NCI-H1417 treated with DMSO at 0.1 percent for 48 hours (cell line): ENCODE measurements at regions not wholly inside any gene's neighbourhood (a gene's known extent, or its start where the extent isn't known, plus 50 kb on each side); places are given as distances from the start of the nearest gene placed in this dataset.
A peak's percentile ranks its signal among the peaks of the same experiment; 100 is the strongest.

ENCODE experiments used
- DNase-seq: peaks from one replicate; lab custom pipeline; 2025; lab: John Stamatoyannopoulos, UW

DNA sequence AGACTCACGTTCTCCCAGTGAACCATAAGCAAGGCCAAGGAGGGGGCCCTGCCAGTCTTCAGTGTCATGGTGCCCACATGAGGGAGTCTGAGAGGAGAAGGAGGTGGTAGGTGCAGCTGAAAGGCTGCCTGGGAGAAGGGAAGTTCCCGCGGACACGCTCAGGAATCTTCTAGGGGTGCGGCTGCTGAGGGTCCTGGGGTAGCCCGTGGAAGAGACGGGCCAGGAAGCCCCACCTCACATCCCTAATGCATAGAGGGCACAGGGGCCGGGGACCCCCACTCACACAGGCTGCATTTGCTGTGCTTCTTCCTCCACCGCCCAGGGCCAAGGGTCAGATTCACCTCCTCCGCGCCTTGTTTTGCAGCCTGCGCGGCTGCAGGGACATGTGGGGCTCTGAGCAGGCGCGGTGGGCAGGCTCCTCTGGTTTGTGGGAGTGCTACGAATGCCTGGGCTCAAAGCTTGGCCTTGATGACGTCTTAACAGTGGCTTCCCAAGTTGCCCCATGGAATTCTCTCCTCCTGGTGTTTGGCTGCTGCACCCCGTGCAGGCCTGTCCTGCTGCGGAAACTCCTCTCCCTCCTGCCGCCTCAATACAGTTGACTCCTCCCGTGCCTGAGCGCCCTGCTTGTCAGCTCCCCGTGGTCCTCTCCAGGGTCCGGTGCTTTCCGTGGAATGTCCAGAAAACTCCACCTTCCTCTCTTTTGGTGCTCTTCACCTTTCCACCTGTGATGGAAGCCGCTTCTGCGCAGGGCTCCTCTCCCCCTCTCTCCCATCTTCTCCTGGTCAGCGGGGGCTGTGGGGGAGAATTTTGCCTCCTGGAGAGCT is 95.7 kb downstream of the VAPA start:
- DNase-seq: no peak

GRCh38 chr18:10010611-10011015 is 96.8 kb downstream of the VAPA start:
- no peak for DNase-seq

DNA sequence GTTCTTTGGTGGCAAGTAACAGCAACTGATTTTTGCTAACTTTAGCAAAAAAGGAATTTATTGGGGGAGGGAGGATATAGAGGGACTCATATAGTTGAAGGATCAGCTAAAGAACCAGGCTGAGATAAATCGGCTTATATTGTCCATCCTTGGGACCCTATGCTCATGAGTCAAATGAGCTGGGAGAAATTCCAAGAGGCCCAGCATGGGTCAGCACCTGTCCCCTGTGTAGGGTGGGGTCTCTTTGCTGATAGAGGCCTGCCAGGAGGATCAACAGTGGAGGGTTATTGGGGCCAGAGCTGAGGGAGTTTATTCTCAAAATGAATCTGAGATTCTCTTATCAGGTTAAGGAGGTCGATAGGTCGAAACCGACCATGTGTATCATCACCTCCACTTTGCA is 97.2 kb downstream of the VAPA start:
- no peak for DNase-seq

DNA sequence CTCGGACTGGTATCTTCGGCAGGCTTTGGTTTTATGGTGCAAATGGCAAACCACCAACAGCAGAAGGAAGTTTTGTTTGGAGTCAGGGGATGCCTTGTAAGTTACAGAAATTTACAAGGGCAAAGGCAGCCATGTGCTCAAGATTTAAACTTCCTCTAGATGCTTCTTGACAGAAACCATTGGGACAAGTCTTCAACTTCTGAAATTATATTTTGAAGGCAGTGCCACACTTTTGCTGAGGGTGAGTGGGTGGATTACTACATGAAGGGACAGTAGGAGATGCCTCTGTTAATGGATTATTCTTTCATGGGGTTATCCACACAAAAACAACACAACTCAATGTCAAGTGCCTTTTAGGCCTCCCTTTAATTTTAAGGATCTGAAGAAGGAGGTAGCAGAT is 97.9 kb downstream of the VAPA start:
- no peak for DNase-seq

GRCh38 chr18:10012526-10012925 is 98.7 kb downstream of the VAPA start:
- no peak for DNase-seq

DNA sequence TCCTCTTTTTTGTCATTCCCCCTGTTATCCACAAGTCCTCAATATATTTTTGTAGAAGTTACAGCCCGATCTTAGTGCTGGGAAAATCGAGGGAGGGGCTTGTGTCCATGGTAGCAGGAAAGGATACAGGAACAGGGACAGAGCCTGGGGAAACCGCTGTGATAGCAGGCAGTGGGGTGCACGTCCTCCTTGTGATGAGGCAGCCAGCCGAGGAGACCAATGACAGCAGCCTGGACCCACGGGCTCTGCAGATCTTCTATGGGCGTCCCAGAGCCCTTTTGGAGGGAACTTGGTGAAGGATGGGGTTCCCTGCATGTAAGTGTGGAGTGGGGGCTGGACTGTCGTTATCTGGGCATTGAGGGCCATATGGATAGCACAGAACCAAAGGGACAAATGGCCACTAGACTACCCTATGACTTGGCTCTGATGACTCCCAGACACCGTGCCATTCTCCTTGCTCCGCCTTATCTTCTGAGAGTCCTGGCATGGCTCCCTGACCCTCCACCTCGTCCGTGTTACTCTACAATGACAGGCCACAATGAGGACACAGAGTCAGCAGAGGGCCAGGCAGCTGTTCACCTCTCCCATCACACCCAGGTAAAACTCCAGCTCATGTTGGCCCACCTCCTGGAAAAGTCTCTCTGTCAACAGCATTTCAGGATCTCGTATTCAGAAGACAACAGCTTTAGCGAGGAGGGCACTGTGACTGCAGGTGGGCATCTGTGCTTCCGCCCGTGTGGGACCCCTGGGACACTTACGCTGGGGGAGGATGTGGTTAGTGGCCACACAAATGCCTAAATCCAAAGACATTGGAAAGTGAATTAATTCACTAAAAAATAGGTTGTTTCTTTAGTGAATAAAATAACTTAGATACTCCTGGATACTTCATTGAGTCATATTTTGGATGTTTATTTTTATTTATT is 100.1 kb downstream of the VAPA start:
- no peak for DNase-seq

GRCh38 chr18:10015288-10015701 is 101.5 kb downstream of the VAPA start:
- DNase-seq: no peak

DNA sequence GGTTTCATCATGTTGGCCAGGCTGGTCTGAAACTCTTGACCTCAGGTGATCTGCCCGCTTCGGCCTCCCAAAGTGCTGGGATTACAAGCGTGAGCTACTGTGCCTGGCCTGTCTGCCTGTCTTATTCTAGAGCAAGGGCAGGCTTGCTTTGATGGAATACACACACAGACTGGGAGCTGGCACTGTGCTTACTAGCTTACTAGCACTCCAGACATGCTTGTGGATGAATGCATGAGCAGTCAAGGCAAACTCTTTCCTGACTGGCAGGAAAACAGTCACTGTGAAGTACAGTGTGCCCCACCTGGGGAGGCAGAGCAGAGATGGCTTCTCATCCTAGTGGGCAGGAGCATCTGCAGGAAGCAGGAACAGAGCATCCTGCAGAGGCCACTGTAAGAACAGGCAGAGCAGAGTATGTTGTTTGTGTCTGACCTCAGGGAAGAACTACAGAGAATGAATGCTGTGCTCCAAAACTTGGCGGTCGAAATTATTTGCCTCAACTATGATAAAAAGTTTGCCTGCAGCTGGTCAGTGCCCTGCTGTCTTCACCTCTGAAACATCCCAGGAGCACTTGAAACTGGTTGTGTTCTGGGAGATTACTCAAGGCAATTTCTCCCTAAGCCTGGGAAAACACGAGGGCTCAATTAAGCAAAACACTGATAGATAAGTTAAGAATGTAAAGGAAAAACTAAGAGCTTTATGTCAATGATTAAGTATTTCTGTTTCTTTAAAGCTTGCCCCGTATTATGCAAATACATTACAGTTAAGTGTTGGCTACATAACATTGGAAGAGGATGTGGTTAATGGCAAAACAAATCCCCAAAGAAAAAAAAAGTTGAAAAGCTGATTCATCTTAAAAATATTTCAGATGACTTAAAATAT is 102.4 kb downstream of the VAPA start:
- DNase-seq: no peak

DNA sequence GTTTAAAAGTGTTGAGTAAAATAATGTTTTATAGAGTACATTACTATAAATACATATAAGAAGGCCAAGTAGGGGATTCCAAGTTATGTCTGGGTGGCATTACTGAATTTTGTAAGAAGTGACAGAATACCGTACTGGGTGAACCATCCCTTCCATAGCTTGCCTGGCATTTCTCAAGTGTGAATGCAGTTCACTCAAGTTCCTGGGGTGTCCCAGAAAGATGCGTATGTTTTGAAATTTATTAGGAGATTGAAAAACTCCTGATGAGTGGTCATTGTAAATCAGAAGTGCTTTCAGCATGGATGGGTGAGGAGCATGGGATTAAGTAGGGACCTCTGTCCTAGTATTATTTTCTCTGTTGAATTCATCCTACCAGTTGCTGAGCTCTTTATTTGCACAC is 103.2 kb downstream of the VAPA start:
- DNase-seq: no peak

DNA sequence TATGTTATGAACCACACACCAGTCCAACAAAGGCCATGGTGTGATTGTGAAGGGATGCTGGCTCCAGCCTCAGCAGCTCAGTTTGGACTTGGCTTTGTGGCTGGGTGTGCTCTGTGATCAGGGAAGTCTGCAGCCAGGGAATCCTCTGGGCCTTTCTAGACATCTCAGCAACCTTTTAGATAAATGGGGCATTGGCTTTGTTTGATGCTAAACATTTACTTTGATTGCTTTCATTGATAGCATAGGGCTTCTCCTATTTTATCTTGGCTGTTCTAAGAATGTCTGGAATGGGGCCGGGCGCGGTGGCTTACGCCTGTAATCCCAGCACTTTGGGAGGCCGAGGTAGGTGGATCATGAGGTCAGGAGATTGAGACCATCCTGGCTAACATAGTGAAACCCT is 104.5 kb downstream of the VAPA start:
- no peak for DNase-seq

DNA sequence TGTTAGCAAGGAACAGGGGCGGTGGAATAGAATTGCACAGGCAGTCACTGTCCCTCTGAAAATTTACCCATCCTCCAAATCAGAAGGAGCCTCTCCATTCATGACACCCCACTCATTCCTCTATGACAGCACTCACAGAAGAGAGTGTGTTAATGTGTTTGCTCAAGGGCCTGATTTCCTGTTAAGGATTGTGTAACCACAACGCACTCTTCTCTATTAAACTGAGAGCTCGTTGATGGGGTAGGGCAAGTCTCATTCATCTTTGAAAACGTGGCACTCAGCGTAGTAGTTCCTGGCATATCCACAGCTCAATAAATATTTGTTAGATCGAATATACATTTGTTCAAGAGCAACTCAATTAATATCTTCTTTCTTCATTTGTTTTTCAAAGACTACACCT is 106.4 kb downstream of the VAPA start:
- peak; percentile 81 for DNase-seq

- DNase-seq: no peak
Measured at GRCh38 chr18:10022365-10022764, 108.5 kb downstream of the VAPA start.

DNA sequence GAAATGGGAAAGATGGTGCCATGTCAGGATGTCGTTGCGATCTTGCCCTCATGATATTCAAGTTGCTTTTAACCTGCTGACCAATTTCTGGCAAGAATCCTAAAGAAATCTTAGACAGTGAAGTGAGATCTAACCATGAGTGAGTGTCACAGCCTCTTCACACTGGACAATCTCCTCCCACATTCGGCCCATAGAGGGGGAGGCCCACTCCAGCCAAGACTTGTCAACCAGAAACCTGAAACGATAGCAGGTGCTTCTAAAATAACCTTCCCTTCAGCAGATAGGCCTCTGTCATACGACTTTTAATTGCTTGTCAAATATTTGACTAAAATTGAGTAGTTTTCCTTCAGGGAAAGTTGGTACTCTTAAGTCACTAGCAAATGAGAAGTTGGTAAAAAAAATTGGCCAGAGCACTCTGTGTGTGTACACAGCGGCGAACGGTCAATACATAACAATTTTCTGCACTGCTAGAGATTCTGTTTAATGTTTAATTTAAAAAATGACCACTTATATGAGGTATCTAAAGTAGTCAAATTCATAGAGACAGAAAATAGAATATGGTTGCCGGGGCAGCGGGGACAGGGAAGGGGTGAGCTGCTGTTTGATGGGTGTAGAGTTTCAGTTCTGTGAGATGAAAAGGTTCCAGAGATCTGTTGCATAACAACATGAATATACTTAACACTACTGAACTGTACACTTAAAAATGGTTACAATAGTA is 110.2 kb downstream of the VAPA start:
- DNase-seq: peak; percentile 95

DNA sequence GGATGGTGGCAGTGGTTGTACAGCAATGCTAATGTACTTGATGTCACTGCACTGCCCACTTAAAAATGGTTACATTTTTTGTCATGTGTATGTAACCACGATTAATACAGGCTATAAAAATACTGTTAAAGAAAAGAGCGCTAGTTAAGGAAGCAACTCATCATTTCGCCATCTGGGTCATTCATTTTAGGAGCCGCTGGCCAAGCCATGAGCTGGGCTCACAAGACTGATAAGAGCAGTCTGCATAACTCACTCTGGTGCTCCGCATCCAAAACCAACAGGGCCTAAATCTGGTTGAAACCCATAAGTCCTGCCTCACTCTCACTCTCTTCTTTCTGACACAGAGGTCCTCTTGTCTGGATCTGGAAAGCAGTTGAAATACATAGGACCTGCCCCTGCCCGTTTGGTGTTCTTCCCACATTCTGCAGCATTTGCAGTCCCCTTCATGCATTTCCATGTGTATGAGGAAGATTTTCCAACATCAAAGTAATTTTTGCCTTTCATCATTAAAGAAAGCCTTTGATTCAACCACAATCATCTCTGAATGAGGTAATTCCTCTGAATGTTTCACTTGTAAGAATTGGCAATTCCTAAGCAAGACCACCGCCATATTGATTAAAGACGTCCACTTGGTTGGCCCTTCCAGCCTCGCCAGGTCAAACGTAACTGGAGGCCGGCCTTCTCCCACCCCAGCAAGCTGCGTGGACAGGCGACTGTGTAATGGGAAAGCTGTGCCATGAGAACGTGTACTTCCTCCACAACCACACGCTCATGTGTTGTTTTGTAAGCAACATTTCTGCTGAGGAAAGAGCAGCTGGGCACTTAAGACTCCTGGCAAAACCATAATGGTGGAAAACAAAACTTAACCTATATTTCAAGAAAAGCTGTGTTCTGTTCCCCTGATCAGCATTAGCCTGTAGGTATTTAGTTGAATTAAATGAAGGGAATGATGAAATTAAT is 112.2 kb downstream of the VAPA start:
- no peak for DNase-seq

DNA sequence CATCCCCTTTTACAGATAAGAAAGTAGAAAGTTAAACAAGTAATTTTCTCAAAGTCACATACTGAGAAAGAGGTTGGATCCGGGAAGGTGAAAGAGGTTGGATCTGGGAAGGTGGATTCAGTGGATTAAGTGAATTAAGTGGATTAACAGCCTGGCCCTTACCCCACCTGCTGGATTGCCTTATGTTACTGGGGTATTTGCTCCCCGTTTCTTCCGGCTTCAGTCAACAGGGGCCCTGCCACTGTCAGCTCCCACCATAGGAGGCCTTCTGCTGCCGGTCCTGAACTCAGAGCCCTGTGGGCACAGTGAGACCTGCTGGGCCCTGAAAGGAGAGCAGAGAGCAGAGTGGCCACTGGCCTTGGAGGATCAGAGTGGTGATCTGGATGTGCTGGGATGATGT is 113.2 kb downstream of the VAPA start:
- DNase-seq: no peak

GRCh38 chr18:10027461-10027860 is 113.6 kb downstream of the VAPA start:
- no peak for DNase-seq

DNA sequence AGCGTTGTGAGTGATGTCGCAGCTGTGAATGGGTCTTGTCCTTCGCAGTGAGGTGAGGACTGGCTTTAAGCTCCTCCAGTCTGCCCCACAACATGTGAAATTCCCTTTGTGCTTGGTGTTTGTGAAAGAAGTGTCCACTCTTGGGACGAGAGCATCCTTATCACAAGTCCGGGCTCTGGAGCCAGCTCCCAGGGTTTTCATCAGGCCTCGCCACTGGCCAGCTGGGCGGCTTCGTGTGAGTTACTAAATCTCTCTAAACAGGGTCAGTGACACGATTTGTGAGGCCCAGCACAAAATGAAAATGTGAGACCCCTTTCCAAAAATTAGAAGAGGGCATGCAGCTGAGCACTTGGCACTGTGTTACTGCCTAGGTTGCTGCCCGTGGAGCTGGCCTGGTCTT is 115.9 kb downstream of the VAPA start:
- no peak for DNase-seq

GRCh38 chr18:10030816-10031541 is 117.2 kb downstream of the VAPA start:
- no peak for DNase-seq

DNA sequence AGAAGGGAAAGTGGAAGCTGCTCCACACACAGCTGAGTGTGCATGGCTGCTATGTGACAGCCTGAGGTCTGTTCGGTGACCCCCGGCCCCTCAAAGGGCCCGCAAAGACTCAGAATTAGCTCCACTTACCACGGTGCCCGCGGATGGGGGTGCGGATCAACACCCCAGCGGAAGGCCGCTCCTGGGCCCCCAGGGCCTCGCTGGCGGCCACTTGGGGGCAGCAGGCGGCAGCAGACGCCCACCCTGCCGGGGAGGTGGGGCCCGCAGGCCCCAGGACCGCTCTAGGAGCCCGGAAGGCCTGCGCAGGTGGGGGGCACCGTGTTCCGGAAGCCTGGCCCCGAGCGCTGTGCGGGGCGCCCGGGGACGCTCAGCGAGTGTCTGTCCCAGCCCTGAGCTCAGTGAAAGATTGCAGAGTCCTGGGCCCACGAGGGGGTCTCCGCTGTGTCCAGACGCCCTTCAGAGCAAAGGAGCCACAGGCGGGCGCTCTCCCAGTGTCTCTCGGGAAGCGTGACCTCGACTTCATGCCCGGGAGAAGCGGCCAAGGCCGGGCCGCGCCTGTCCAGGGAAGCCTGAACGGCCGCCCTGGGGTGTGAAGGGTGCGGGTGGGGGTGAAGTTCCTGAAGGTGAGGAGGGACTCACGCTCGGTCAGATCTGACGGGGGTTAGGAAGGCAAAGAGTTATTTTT is 118.7 kb downstream of the VAPA start:
- DNase-seq: no peak
